Right atrium auricular region (tissue), 2 donors: ENCODE measurements at regions not wholly inside any gene's neighbourhood (a gene's known extent, or its start where the extent isn't known, plus 50 kb on each side); places are given as distances from the start of the nearest gene placed in this dataset.

Experiments used
- DNase-seq: peaks from one replicate; pipeline ENCODE4 v3.0.0-alpha.2; 2019; ENCODE audit warnings: low spot score
- H3K27ac ChIP-seq, 2 donors: fragments of 200-600 bp; sonication (generic); 1 replicate in 1 of 2; 2 replicates in 1 of 2; pipeline ENCODE4 v1.5.1; 2016 to 2019
- H3K27me3 ChIP-seq, 2 donors: fragments of 200-600 bp; sonication (generic); one replicate each; pipeline versions ENCODE4 v1.5.1 to v1.6.0; 2017 to 2019
- H3K36me3 ChIP-seq: fragments of 200-600 bp; sonication (generic); one replicate; pipeline ENCODE4 v1.5.1; 2016
- H3K4me1 ChIP-seq, 2 donors: fragments of 200-600 bp; sonication (generic); one replicate each; pipeline versions ENCODE4 v1.5.1 to v1.6.0; 2017 to 2019
- H3K4me3 ChIP-seq, 2 donors: fragments of 200-600 bp; sonication (generic); 1 replicate in 1 of 2; 2 replicates in 1 of 2; pipeline ENCODE4 v1.5.1; 2017 to 2019; ENCODE audit warnings: mild to moderate bottlenecking in 1 of 2, moderate library complexity in 1 of 2
- H3K9me3 ChIP-seq, 2 donors: fragments of 200-600 bp; sonication (generic); one replicate each; pipeline ENCODE4 v1.5.1; 2019
- CTCF ChIP-seq, 2 donors: fragments of 200-600 bp; sonication (generic); IDR thresholded peaks; one replicate each; pipeline ENCODE4 v1.5.1; 2019; ENCODE audit warnings: antibody characterized with exemption in 2 of 2

GRCh38 chr11:38100836-38101462, 1502.9 kb upstream of the RAG2 start:
- Histone ChIP-seq H3K4me3 (no peak overlapping the region), H3K27ac (no peak overlapping the region), H3K36me3 (no peaks in the 10 kb centered on the region), H3K27me3 (no peaks in the 10 kb centered on the region), H3K4me1 (no peaks in the 10 kb centered on the region), H3K9me3 (no peaks in the 10 kb centered on the region)
- no peak for TF ChIP-seq CTCF (IDR thresholded peaks at IDR 0.05)
- no peak for DNase-seq

- TF ChIP-seq CTCF (IDR thresholded peaks at IDR 0.05): no peak
- H3K9me3 ChIP-seq: no peaks in the 10 kb centered on the region
- H3K4me3 ChIP-seq: no peak overlapping the region
- no peaks in the 10 kb centered on the region for H3K36me3 ChIP-seq
- H3K4me1 ChIP-seq: no peaks in the 10 kb centered on the region
- DNase-seq: no peak
- no peak overlapping the region for H3K27ac ChIP-seq
- H3K27me3 ChIP-seq: no peaks in the 10 kb centered on the region
These were observed 1497.2 kb upstream of the RAG2 start for GRCh38 chr11:38095268-38095667.

GRCh38 chr11:38089726-38090125, 1491.7 kb upstream of the RAG2 start:
- no peak for TF ChIP-seq CTCF (IDR thresholded peaks at IDR 0.05)
- H3K9me3 ChIP-seq: no peaks in the 10 kb centered on the region
- DNase-seq: no peak
- no peak overlapping the region for H3K27ac ChIP-seq
- no peaks in the 10 kb centered on the region for H3K27me3 ChIP-seq
- no peaks in the 10 kb centered on the region for H3K36me3 ChIP-seq
- H3K4me1 ChIP-seq: no peaks in the 10 kb centered on the region
- no peak overlapping the region for H3K4me3 ChIP-seq

- H3K27me3 ChIP-seq: no peaks in the 10 kb centered on the region
- no peaks in the 10 kb centered on the region for H3K9me3 ChIP-seq
- no peaks in the 10 kb centered on the region for H3K36me3 ChIP-seq
- no peak overlapping the region for H3K4me3 ChIP-seq
- no peaks in the 10 kb centered on the region for H3K4me1 ChIP-seq
- no peak for DNase-seq
- no peak overlapping the region for H3K27ac ChIP-seq
- TF ChIP-seq CTCF (IDR thresholded peaks at IDR 0.05): no peak
These were observed 1462.9 kb upstream of the RAG2 start for GRCh38 chr11:38060920-38061319.

- TF ChIP-seq CTCF (IDR thresholded peaks at IDR 0.05): no peak
- Histone ChIP-seq H3K36me3 (no peaks in the 10 kb centered on the region), H3K4me3 (no peak overlapping the region), H3K4me1 (no peaks in the 10 kb centered on the region), H3K27me3 (no peaks in the 10 kb centered on the region), H3K27ac (no peak overlapping the region), H3K9me3 (no peaks in the 10 kb centered on the region)
- DNase-seq: no peak
These were observed 1462.1 kb upstream of the RAG2 start for GRCh38 chr11:38060136-38060535.

GRCh38 chr11:38046571-38047135, 1448.6 kb upstream of the RAG2 start:
- Histone ChIP-seq H3K27ac (no peak overlapping the region), H3K36me3 (no peaks in the 10 kb centered on the region), H3K27me3 (no peaks in the 10 kb centered on the region), H3K4me1 (no peaks in the 10 kb centered on the region), H3K4me3 (no peak overlapping the region), H3K9me3 (no peaks in the 10 kb centered on the region)
- DNase-seq: no peak
- no peak for TF ChIP-seq CTCF (IDR thresholded peaks at IDR 0.05)
